ENCODE measurements at regions not wholly inside any gene's neighbourhood (a gene's known extent, or its start where the extent isn't known, plus 50 kb on each side); places are given as distances from the start of the nearest gene placed in this dataset.
"Not testable (repeated sequence)": the region's sequence is repeated elsewhere in the genome, so short reads cannot be mapped to it uniquely, and the experiment has no call there.

DNA sequence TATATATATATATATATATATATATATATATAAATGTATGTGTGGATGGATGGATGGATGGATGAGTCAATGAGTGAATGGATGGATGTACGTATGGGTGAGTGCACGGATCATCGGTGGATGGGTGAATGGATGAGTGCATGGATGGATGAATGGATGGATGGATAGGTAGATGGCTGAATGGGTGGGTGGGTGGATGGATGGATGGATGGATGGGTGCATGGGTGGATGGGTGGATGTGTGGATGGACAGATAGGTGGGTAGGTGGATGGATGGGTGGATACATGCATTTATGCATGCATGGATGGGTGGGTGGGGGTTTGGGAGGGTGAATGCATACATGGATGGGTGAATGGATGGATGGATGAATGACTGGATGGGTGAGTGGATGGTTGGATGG lies 138.8 kb upstream of the ZNF469 start:
- not testable (repeated sequence) for ATAC-seq

DNA sequence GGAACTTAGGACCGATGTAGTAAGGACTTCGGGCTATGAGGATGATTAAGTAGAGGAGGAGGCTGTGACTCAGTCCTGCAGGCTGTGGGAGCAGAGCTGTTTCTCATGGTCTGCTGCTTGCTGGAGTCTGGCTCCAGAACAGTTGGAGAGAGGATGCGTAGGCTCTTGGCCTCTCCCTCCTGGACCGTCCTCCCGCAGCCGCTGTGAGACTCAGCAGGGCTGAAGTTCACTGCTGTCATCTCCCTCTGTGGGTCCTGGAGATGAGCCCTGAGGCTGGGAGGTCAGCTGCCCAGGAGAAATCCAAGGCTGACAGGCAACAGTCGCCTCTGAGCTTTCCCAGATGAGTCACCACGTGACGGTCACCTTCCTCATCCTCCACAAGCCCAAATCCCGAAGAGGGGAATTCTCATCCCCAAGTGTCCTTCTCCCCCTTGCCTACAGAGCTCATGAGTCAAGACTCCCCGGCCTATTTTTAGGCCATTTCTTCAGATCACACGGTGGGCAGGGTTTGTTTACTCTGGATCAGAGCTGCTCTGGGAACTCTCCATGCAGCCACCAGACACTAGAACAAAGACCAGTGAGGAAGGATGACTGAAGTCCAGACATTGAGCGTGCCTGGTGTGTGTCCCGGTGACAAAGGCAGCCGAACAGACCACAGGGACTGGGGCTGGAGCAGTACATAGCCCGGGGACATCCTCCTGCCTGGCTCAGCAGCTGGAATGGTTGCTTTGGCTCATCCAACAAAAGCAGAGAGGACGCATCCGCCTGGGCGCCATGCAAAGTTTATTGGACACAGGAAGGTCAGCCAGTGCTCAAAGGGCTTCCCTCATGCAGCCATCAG lies 137.3 kb upstream of the ZNF469 start:
- 0 out of 2 replicates have a peak, but pooled peaks have one; percentile 36 for TF ChIP-seq RARB (CRISPR knock-in tag; IDR thresholded peaks at IDR 0.05)
- peak; percentile 86 for ATAC-seq

DNA sequence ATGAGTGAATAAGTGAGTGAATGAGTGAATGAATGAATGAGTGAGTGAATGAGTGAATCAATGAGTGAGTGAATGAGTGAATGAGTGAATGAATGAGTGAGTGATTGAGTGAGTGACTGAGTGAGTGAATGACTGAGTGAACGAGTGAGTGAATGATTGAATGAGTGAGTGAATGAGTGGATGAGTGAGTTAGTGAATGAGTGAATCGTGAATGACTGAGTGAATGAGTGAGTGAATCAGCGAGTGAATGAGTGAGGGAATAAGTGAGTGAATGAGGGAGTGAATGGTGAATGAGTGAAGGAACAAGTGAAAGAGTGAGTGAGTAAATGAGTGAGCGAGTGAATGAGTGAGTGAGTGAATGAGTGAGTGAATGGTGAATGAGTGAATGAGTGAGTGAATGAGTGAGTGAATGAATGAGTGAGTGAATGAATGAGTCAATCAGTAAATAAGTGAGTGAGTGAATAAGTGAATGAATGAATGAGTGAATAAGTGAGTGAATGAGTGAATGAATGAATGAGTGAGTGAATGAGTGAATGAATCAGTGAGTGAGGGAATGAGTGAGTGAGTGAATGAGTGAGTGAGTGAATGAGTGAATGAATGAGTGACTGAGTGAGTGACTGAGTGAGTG lies 135.7 kb upstream of the ZNF469 start:
- not testable (repeated sequence) for ATAC-seq

DNA sequence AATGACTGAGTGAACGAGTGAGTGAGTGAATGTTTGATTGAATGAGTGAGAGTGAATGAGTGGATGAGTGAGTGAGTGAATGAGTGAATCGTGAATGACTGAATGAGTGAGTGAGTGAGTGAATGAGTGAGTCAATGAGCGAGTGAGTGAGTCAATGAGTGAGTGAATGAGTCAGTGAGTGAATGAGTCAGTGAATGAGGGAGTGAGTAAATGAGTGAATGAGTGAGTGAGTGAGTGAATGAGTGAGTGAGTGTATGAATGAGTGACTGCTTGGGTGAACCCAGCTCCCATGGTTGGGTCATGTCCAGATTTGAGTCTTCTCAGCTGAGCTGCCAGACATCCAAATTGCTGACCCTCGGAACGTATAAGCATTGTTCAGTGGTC lies 135.2 kb upstream of the ZNF469 start:
- ATAC-seq = not testable (repeated sequence)

DNA sequence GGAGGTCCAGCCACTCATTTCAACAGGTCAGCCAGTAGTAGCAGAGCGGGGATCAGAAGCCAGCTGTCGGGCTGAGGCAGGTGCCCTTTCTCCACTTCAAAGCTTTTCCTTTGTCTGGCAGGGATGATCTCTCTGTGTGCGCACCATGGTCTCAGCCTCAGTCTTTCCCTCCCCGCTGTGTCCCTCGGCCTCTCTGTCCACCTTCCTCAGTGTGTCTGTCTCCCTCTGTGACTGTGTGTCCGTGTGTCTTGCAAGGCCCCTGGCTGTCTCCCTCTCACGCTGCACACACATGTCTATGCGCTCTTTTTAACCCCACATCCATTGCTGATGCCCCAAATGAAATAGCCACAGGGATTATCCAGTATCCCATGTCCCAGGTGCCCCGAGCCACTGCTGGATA lies 134.0 kb upstream of the ZNF469 start:
- ATAC-seq = not testable (repeated sequence)

DNA sequence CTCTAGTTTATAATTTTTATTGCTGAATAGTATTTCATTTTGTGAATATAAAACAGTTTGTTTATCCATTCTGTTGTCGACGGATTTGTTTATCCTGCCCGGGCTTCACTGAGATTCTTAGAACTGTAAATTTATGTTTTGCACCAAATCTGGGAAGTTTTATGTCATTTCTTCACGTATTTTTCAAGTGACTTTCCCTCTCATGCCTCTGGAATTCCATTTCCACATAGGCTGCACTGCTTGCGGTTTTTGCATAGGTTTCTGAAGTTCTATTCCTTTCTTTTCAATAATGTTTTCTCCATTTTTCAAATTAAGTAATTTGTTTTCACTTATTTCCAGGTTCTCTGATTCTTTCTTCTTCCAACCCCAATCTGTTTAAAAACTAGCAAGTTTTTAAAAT lies 132.4 kb upstream of the ZNF469 start:
- ATAC-seq = not testable (repeated sequence)

DNA sequence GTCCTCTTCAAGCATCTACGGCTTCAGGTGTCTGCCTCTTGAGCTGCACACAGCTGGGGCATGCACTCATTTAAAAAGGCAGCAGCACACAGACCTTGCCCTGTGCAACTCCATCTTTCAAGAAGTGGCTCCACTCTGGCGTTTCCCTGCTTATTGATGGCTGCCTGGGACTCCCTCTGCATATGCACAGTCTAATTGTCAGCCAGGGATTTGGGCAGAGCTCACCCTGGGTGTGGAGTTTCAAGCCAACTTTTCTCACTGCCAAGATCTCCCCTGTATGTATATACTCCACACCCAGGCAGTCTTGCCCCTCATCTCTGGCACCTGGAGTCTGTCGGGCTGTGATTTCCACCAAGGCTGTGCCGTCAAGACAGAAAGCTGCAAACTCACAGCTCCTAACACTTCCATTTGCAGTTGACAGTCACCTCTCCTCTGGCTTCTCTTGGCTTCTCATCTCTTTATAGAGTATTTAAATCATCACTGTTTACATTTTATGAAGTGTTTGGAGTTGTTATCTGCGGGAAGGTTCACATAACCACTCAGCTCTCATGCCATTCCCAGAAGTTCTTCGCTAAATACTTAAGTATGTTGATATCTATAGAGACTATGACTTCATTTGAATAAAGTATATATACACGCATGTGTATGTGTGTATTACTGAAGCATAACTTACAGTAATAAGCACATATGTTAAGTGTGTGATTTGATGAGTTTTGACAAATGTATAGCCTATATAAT lies 130.5 kb upstream of the ZNF469 start:
- ATAC-seq = not testable (repeated sequence)

DNA sequence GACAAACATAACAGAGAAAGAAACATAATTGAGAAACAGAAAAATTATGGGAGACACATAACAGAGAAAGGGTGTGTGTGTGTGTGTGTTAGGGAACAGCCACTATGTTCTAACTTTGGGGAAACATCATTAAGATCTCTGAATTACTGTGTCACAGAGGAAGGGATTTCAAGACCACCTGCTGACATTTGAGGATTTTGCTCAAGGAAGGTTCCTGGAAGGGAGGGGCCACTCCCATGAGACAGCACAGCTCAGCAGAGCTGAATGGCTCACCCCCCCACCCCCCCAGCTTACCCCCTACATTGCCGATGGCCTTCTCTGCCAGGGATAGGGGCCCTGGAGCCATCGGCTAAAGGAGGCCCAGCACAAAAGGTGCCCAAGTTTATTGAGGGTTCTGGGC lies 124.6 kb upstream of the ZNF469 start:
- ATAC-seq = not testable (repeated sequence)

DNA sequence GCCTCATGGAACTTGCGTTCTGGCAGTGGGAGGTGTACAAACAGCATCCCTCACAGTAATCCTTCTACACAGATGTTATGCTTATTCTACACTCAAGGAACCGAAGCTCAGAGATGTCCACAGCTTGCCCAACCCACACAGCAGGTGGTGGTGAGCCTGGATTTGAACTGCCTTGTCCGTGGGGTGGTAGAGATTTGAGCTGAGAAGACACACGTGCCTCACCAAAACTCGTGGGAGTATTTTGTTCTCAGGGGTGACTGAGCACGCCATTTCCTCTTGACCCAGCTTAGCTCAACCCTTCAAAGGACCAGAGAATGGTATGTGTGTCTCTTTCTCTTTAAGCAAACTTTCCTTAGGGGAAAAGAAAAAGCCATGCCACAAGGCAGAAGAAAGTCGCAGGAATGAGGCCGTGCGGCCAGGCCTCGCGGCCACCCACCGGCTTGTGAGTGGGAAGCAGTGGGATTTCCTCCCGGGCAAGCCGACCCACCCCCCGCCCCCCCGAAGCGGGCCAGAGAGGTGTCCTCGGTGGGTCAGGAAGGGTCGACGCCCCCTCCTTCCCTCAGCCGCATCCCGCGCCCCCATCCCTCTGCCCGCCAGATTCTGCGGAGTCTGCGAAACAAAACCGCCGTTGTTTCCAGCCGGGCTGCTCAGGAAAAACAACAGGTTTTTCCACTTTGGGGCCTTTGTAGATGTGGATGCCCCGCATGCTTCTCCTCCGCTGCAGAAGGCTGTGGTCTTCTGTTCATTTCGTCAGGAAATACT lies 123.8 kb upstream of the ZNF469 start:
- not testable (repeated sequence) for ATAC-seq

DNA sequence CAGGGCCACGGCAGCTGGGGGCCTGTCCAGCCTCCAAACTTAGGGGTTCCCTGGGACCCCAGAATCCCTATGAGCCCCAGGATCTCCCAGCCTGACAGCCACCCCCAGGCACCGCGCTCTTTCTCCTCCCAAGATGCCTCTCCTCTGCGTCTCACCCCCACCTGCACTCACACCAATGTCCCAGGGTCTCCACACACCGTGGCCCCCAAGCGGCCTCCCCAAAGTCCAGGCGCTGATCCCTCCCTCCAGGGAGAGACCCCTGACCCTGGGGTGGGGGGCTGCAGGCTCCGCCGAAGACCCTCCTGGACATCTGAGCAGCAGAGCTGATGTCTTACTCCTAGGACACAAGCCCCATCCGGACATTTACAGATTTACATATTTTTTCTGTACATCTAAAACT lies 123.2 kb upstream of the ZNF469 start:
- not testable (repeated sequence) for ATAC-seq

DNA sequence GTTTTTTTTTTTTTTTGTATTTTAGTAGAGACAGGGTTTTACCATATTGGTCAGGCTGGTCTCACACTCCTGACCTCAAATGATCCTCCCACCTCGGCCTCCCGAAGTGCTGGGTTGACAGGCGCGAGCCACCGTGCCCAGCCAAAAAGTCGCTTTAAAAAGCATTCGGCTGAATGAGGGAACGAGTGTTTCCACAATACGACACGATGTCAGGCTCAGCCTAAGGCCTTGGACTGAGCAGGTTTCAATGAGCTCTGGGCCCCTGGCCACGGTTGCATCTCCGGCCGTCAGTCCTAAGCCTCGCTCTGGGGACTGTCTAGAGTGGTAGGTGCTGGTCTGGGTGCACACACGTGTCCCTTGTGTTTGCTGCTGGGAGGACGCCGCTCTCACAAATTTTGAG lies 122.6 kb upstream of the ZNF469 start:
- ATAC-seq = not testable (repeated sequence)

DNA sequence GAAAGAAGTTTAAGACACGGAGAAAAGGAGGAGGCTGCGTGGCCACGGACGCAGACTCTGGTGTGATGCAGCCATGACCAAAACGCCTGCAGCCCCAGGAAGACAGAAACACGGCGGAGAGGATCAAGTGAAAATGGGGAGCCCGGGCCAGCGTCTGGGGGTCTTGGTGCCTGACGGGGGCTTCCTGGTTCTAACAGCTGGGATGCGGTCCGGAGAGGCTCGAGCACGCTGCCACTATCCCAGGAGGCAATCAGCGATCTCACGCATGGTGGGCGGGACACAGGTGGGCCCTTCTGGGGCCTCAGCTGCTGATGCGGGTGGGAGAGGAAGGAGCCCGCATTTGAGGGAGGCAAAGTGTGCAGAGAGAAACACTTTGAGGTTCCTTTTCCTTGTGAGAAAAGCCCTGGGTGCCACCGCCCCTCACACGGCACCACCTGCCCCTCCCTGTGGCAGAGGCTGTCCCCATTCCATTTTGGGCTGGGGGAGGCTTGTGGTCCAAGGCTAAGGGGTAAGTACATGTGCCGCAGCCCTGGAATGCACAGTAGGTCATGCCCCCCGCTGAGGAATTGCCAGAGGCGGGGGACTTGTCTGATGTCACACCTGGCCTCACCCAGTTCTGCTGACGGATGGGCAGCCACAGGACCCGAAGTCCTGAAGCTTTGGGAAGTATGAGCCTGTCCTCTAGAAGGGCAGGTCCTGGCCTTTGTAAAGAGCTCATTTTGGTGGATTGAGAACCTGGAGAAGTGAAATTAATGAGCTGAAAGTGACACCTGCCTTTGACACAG lies 121.7 kb upstream of the ZNF469 start:
- ATAC-seq = not testable (repeated sequence)

DNA sequence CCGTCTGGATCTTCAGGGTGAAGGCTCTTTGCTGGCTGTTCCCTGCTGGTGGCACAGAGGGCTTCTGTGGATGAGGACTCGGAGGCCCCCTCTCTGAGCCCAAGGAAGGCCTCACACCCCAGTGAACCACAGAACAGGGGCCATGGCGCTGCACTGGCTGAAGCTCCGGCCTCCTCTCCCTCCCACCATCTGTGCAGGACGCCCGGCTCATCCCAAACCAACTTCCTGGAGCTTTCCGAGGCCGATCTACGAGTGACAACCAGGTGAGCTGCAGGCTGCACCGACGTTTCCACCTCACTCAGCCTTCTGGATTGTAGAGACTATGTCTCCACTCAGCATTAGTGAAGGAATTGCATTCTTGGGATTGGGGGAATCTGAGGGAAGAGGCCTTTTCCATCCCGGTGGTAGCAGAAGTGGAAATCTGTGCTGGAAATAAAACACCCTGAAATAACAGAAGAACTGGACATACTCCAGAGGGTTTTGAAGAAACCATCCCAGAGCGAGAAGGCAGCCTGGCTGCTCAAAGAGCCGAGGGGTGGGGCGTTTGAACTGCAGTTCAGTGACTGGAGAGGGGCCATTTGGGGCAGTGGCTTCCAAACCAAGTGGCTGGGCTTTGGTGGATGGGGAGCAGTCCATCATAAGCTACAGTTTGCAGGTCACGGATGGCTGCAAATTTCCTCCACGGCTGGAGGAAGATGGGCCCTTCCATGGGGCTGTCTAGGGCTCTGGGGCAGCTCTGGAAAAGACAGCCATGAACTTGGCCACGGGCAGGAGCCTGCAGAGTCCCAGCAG lies 120.7 kb upstream of the ZNF469 start:
- ATAC-seq = not testable (repeated sequence)

DNA sequence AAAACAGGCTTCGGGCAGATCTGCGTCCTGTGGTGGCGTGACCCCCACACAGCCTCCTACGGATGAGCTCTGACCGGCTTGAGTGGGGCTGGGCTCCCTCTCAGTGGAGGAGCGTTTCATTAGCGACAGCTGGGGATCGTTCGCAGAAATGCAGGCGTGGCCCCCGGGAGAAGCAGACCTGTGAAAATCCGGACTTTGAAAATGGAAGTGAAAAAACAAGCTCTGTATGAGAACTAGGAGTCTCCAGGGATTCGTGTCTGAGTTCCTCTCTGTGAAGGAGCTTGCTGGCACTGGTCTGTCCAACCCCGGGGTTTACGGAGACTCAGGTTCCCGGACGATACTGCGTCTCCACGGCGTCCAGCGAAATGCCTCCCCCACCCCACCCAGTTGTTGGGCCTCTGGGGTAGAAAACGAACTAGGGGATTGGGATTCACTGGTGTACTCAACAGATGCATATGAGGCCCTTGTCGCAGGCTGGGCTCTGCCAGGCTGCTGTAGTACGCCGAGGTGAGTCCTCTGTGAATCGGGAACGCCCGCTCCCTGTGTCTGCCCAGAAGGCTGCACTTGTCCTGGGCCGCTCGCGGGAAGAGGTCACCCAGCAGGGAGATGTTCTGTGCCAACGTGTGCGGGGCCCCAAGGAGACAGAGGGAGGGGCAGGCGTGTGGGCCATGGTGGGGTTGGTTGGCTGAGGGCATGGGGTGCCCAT lies 119.7 kb upstream of the ZNF469 start:
- ATAC-seq = not testable (repeated sequence)

DNA sequence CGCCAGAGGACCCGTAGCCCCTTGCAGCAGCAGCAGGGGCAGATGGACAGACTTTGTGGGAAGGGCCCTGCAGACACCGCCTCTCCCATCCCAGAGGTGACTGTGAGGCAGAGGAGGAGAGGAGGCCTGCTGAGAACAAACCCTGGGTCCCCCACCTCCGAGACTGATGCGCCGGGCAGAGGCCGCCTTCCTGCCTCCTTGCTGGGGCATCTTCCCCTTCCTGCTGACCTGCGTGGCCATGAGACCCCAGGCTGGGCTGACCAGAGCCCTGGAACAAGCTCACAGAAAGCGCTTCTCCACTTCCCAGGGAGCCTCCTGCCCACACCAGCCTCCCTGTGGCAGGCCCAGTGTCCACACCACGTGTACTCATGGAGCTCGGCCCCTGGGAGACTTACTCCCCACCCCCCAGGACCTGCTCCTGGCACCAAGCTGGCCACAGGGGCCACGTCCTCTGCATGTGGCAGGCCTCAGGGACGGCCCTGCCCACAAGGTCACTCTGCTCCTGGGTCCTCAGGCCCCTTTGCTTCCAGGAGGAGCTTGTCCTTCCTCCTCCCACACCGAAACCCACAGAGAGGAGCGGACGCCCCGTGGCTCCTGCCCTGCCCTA lies 119.0 kb upstream of the ZNF469 start:
- not testable (repeated sequence) for ATAC-seq
